IMR-90 (cell line): ENCODE measurements at regions not wholly inside any gene's neighbourhood (a gene's known extent, or its start where the extent isn't known, plus 50 kb on each side); places are given as distances from the start of the nearest gene placed in this dataset.

Source experiments
- ATAC-seq: fragments of 200-7000 bp; cut with Tn5 transposase; 2 replicates; pipeline ENCODE4 v1.9.1; 2020; ENCODE audit warnings: low read depth, mild to moderate bottlenecking, moderate library complexity
- BruUV-seq: library from RNA; stranded (reverse); fragments of 400-500 nt; replicated peaks from 2 replicates; lab custom pipeline; 2021; lab: Mats Ljungman, UMichigan
- CTCF ChIA-PET: fragments of 300-600 bp; formaldehyde crosslinking; extraction: SDS; loops from one replicate; lab custom pipeline; 2021; ENCODE audit warnings: antibody characterized with exemption; lab: Yijun Ruan, JAX
- POLR2A ChIA-PET: fragments of 300-600 bp; sonication (Branson Sonifier 250); formaldehyde crosslinking; loops from one replicate; lab custom pipeline; 2022; ENCODE audit warnings: antibody characterized with exemption; ENCODE audit not compliant: unreplicated experiment; lab: Charles Lee
- DNase-seq: peaks from one replicate; pipeline ENCODE4 v3.0.0; 2013
- H2AFZ ChIP-seq: replicated peaks from 2 replicates; pipeline ENCODE3; 2013; ENCODE audit warnings: low read length, mild to moderate bottlenecking; ENCODE audit not compliant: poor library complexity
- H2AK5ac ChIP-seq: 2 replicates; pipeline ENCODE4 v1.6.1; 2013; ENCODE audit warnings: low read depth, low read length, inconsistent platforms
- H2AK9ac ChIP-seq: replicated peaks from 2 replicates; pipeline ENCODE3; 2013; ENCODE audit warnings: mild to moderate bottlenecking, low read depth, low read length, moderate library complexity; ENCODE audit not compliant: poor library complexity
- H2BK120ac ChIP-seq: 2 replicates; pipeline ENCODE4 v1.6.1; 2013; ENCODE audit warnings: low read depth, low read length, inconsistent platforms
- H2BK15ac ChIP-seq: 3 replicates; pipeline ENCODE4 v1.6.1; 2013; ENCODE audit warnings: low read depth, low read length, inconsistent platforms
- H2BK20ac ChIP-seq: 2 replicates; pipeline ENCODE4 v1.6.1; 2013; ENCODE audit warnings: low read depth, mild to moderate bottlenecking, inconsistent platforms, low read length, moderate library complexity
- H2BK5ac ChIP-seq: 2 replicates; pipeline ENCODE4 v1.6.1; 2013; ENCODE audit warnings: mild to moderate bottlenecking, low read depth, low read length, inconsistent platforms; ENCODE audit not compliant: poor library complexity, severe bottlenecking
- H3K14ac ChIP-seq: replicated peaks from 2 replicates; pipeline ENCODE4 v1.6.1; 2013; ENCODE audit warnings: low read depth, low read length, inconsistent platforms
- H3K18ac ChIP-seq: 2 replicates; pipeline ENCODE4 v1.6.1; 2013; ENCODE audit warnings: low read depth, low read length, control low read depth
- H3K23ac ChIP-seq: 2 replicates; pipeline ENCODE4 v1.6.1; 2013; ENCODE audit warnings: low read depth, low read length, inconsistent platforms
- H3K27ac ChIP-seq: 2 replicates; pipeline ENCODE4 v1.5.1; 2013; ENCODE audit warnings: mild to moderate bottlenecking, control low read depth, low read length; ENCODE audit not compliant: insufficient read depth
- H3K27me3 ChIP-seq: 2 replicates; pipeline ENCODE4 v1.6.1; 2013; ENCODE audit warnings: low read length; ENCODE audit not compliant: control insufficient read depth, insufficient read depth
- H3K36me3 ChIP-seq: 2 replicates; pipeline ENCODE4 v1.6.1; 2013; ENCODE audit warnings: low read length, mixed read lengths; ENCODE audit not compliant: control insufficient read depth, insufficient read depth
- H3K4ac ChIP-seq: 2 replicates; pipeline ENCODE4 v1.6.1; 2013; ENCODE audit warnings: low read depth, low read length, inconsistent platforms
- H3K4me1 ChIP-seq: 2 replicates; pipeline ENCODE4 v1.6.1; 2013; ENCODE audit warnings: low read length, mixed read lengths; ENCODE audit not compliant: control insufficient read depth, insufficient read depth
- H3K4me2 ChIP-seq: 2 replicates; pipeline ENCODE4 v1.6.1; 2013; ENCODE audit warnings: low read depth, mild to moderate bottlenecking, control low read depth, low read length, moderate library complexity
- H3K4me3 ChIP-seq: 2 replicates; pipeline ENCODE4 v1.5.1; 2013; ENCODE audit warnings: low read depth, mild to moderate bottlenecking, control low read depth, low read length, moderate library complexity; ENCODE audit not compliant: insufficient read depth
- H3K56ac ChIP-seq: 2 replicates; pipeline ENCODE4 v1.6.1; 2013; ENCODE audit warnings: low read length, inconsistent platforms; ENCODE audit not compliant: insufficient read depth; ENCODE audit errors: extremely low read depth
- H3K79me1 ChIP-seq, 2 experiments: 2 replicates each; pipeline ENCODE4 v1.6.1; 2013; ENCODE audit warnings: low read length in 2 of 2, inconsistent platforms in 1 of 2, low read depth in 1 of 2
- H3K9ac ChIP-seq: 2 replicates; pipeline ENCODE4 v1.6.1; 2013; ENCODE audit warnings: low read depth, low read length, control low read depth
- H3K9me1 ChIP-seq: 2 replicates; pipeline ENCODE4 v1.6.1; 2013; ENCODE audit warnings: low read length, inconsistent platforms; ENCODE audit not compliant: insufficient read depth
- H3K9me3 ChIP-seq: 2 replicates; pipeline ENCODE4 v1.6.1; 2013; ENCODE audit warnings: low read length; ENCODE audit not compliant: control insufficient read depth, insufficient read depth
- H4K20me1 ChIP-seq: 2 replicates; pipeline ENCODE4 v1.6.1; 2013; ENCODE audit warnings: low read length, inconsistent platforms; ENCODE audit not compliant: insufficient read depth
- H4K5ac ChIP-seq: 2 replicates; pipeline ENCODE4 v1.6.1; 2013; ENCODE audit warnings: mild to moderate bottlenecking, low read depth, low read length, control low read depth
- H4K8ac ChIP-seq, 2 experiments: 2 replicates each; pipeline ENCODE4 v1.6.1; 2013; ENCODE audit warnings: low read depth in 2 of 2, low read length in 2 of 2, control low read depth in 1 of 2, inconsistent platforms in 1 of 2
- H4K91ac ChIP-seq: 2 replicates; pipeline ENCODE4 v1.6.1; 2013; ENCODE audit warnings: low read depth, low read length, inconsistent platforms; ENCODE audit not compliant: insufficient read depth
- BHLHE40 ChIP-seq: fragments of 150-350 bp; IDR thresholded peaks from 2 replicates; pipeline ENCODE4 v1.6.1; 2016; ENCODE audit warnings: mild to moderate bottlenecking, low read depth, low read length
- CEBPB ChIP-seq: IDR thresholded peaks from 2 replicates; pipeline ENCODE4 v1.6.1; 2012; ENCODE audit warnings: low read depth, low read length, improper control_type of control experiment
- CHD1 ChIP-seq: IDR thresholded peaks from 2 replicates; pipeline ENCODE4 v1.6.1; 2012; ENCODE audit warnings: low read depth, low read length, improper control_type of control experiment
- ELK1 ChIP-seq: fragments of 150-350 bp; IDR thresholded peaks from 2 replicates; pipeline ENCODE4 v1.6.1; 2016; ENCODE audit warnings: low read depth, mild to moderate bottlenecking, low read length, moderate library complexity, borderline replicate concordance
- FOS ChIP-seq: fragments of 150-350 bp; IDR thresholded peaks from 2 replicates; pipeline ENCODE4 v1.6.1; 2016; ENCODE audit warnings: low read depth, low read length
- MAFK ChIP-seq: IDR thresholded peaks from 2 replicates; pipeline ENCODE4 v1.6.1; 2012; ENCODE audit warnings: low read depth, low read length, improper control_type of control experiment
- MAZ ChIP-seq: IDR thresholded peaks from 2 replicates; pipeline ENCODE4 v1.6.1; 2012; ENCODE audit warnings: low read depth, mild to moderate bottlenecking, low read length, improper control_type of control experiment, moderate library complexity, borderline replicate concordance
- MXI1 ChIP-seq: IDR thresholded peaks from 2 replicates; pipeline ENCODE4 v1.6.1; 2012; ENCODE audit warnings: low read depth, mild to moderate bottlenecking, low read length, moderate library complexity, borderline replicate concordance
- NFE2L2 ChIP-seq: fragments of 150-350 bp; IDR thresholded peaks from 2 replicates; pipeline ENCODE4 v1.6.1; 2016; ENCODE audit warnings: low read depth, mild to moderate bottlenecking, low read length
- POLR2A ChIP-seq: IDR thresholded peaks from 2 replicates; pipeline ENCODE4 v1.6.1; 2012; ENCODE audit warnings: mild to moderate bottlenecking, low read depth, low read length
- RAD21 ChIP-seq: IDR thresholded peaks from 2 replicates; pipeline ENCODE4 v1.6.1; 2012; ENCODE audit warnings: low read length, improper control_type of control experiment
- RCOR1 ChIP-seq: IDR thresholded peaks from 2 replicates; pipeline ENCODE4 v1.6.1; 2012; ENCODE audit warnings: mild to moderate bottlenecking, low read length, improper control_type of control experiment; ENCODE audit not compliant: insufficient replicate concordance
- RFX5 ChIP-seq: IDR thresholded peaks from 2 replicates; pipeline ENCODE4 v1.8.0; 2012; ENCODE audit warnings: low read depth, mild to moderate bottlenecking, low read length, moderate library complexity
- SMC3 ChIP-seq: fragments of 150-350 bp; IDR thresholded peaks from 2 replicates; pipeline ENCODE4 v1.6.1; 2016; ENCODE audit warnings: low read depth, mild to moderate bottlenecking, antibody characterized with exemption, low read length, moderate library complexity
- WGBS, 2 experiments: methylation state at CpG; one replicate each; pipeline versions ENCODE4 v1.1.5 to v1.1.7; 2013; ENCODE audit warnings: missing lambda C conversion rate in 2 of 2; ENCODE audit not compliant: insufficient read length in 1 of 2; ENCODE audit errors: extremely low coverage in 2 of 2; 5-methylcytosine and 5-hydroxymethylcytosine counted together
- dilution Hi-C: fragments of 300-500 bp; cut with HindIII; formaldehyde crosslinking; loops from one replicate; pipeline ENCODE4 v1.14.3; 2018; ENCODE audit warnings: low sequenced_read_pairs; ENCODE audit not compliant: unreplicated experiment
- in situ Hi-C: fragments of 300-500 bp; cut with MboI; formaldehyde crosslinking; loops from 3 replicates; pipeline ENCODE4 v1.14.3; 2019; ENCODE audit warnings: low sequenced_read_pairs, inconsistent platforms, mixed read lengths
- intact Hi-C: fragments of 100-400 bp; cut with micrococcal nuclease; formaldehyde crosslinking; loops from 2 replicates; pipeline ENCODE4 v1.10.0; 2022
- TF ChIP-seq, protein P1 (sequence below): fragments of 150-350 bp; IDR thresholded peaks from 2 replicates; pipeline ENCODE4 v1.6.1; 2017; ENCODE audit warnings: mild to moderate bottlenecking, antibody characterized with exemption, low read length, low read depth

DNA sequence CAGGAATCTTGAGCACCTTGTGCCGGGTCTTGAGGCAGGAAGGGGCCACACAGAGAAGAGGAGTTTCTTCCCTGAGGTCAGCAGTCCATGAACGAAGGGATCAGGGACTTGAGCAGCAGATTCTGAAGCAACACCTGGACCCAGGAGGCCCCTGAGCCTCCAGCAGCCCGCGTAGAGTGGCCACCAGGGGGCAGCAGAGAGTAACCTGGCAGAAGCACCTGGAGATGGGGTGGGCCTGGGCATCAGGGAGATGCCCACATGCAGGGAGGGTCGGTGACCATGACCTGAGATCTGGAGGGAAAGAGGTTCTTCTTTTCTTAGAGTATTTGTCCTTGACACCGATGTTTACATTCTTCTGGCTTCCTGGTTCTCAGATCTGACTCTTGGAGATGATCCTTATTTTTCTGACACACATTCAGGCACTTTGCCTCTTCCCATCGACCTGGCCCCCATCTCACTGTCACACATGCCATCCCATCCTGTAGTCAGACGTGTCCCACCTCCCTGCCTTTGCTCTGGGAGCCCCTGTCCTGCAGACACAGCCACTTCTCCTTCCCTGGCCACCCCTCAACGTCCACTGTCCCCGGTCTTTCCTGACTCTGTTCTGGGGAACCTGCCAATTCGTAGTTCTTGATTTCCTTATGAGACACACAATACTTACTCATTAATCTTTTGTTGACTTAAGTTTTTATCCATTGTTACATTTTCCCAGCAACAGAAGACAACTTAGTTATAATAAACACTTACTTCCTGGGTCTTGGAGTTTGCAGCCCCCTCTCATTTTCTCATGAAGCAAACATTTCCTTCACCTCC, 66.5 kb downstream of the GGTLC2 start:
- H3K4me1 ChIP-seq = no peaks in the 10 kb centered on the region
- H3K18ac ChIP-seq = no peak overlapping the region
- H4K20me1 ChIP-seq = no peaks in the 10 kb centered on the region
- H3K9ac ChIP-seq = no peak overlapping the region
- no peak overlapping the region for H3K23ac ChIP-seq
- H2BK15ac ChIP-seq = no peak overlapping the region
- no peak overlapping the region for H3K56ac ChIP-seq
- no peak overlapping the region for H3K14ac ChIP-seq
- H4K8ac ChIP-seq = no peak overlapping the region
- no peak overlapping the region for H2BK20ac ChIP-seq
- DNase-seq (peak; percentile 17), ATAC-seq (peak; percentile 61)
- H3K27ac ChIP-seq = no peak overlapping the region
- 27% methylated on average over 7 of the region's 11 CpGs; no CpG with 5 or more reads in 1 of the 2 experiments for WGBS, 2 experiments
- H3K4ac ChIP-seq = no peak overlapping the region
- BruUV-seq = no TSS peak
- no peak overlapping the region for H2AFZ ChIP-seq
- ChIA-PET CTCF (no interaction called here), POLR2A (no interaction called here)
- intact Hi-C loops = loop anchor here (5.0 kb wide), 1 partner anchor 36 kb away; no protein-coding TSS in a partner anchor
- no peak overlapping the region for H2BK120ac ChIP-seq
- no peak overlapping the region for H3K4me2 ChIP-seq
- in situ Hi-C loops = no loop called here
- no peak overlapping the region for H2BK5ac ChIP-seq
- no peaks in the 10 kb centered on the region for H3K36me3 ChIP-seq
- H2AK9ac ChIP-seq = peak overlapping the region; percentile 23
- H3K9me1 ChIP-seq = no peaks in the 10 kb centered on the region
- H4K91ac ChIP-seq = no peak overlapping the region
- H3K79me1 ChIP-seq = no peaks in the 10 kb centered on the region
- dilution Hi-C loops = no loop called here
- no peaks in the 10 kb centered on the region for H3K9me3 ChIP-seq
- no peak overlapping the region for H3K4me3 ChIP-seq
- H3K27me3 ChIP-seq = peaks cover 3% of the 10 kb centered on the region; the same call in 1 of the 2 replicates
- no peak overlapping the region for H2AK5ac ChIP-seq
- H4K5ac ChIP-seq = no peak overlapping the region
- TF ChIP-seq CHD1 (no peak), SMC3 (peak; percentile 44), BHLHE40 (no peak), RFX5 (no peak), MAFK (no peak), POLR2A (no peak), MXI1 (no peak), MAZ (no peak), ELK1 (no peak), RCOR1 (no peak), FOS (no peak), NFE2L2 (no peak), RAD21 (peak; percentile 33; the same call in 1 of the 2 replicates), CEBPB (no peak)
- TF ChIP-seq, protein P1, sequence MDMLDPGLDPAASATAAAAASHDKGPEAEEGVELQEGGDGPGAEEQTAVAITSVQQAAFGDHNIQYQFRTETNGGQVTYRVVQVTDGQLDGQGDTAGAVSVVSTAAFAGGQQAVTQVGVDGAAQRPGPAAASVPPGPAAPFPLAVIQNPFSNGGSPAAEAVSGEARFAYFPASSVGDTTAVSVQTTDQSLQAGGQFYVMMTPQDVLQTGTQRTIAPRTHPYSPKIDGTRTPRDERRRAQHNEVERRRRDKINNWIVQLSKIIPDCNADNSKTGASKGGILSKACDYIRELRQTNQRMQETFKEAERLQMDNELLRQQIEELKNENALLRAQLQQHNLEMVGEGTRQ = no peak
